Fibroblast of skin of abdomen (primary cell): ENCODE measurements at regions not wholly inside any gene's neighbourhood (a gene's known extent, or its start where the extent isn't known, plus 50 kb on each side); places are given as distances from the start of the nearest gene placed in this dataset.
"Not testable (repeated sequence)": the region's sequence is repeated elsewhere in the genome, so short reads cannot be mapped to it uniquely, and the experiment has no call there.

ENCODE experiments used
- DNase-seq: peaks from one replicate; pipeline ENCODE4 v3.0.0-alpha.2; 2013

DNA sequence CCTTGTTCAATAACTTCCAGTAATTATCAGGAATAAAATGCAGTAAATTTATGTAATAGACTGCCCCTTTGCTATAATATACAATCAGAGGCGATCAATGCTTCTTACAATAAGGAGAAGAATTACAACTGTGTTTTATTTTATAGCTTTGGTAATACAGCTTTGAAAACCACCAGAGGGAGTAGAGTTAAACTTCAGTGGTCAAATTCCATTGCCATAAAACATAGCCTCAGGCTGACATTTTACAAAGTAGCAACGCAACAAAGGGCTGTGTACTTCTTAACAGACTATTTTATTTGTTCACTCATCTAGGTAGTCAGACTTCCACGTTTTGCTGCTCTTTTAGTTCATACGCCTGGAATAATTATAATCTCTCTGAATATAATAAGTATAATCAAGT, 58.5 kb downstream of the TEX13C start:
- no peak for DNase-seq

DNA sequence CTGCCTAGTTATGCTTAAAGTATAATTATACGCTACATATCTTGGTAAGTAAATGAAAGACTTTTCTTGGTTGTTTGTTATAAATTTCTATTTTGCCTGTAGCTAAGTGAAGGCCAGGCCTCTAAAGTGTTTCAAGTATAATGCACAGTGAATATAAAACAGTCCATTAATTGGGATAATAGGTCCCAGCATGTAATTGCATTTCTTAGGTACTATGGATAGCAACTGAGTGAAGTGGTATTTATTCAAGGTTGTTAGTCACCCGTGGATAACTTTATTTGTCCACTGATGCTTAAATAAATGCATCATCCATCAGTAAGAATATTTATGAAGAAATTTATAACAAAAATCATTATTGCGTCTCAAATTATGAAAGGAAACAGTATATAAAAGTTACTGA, 59.1 kb downstream of the TEX13C start:
- DNase-seq, result no peak

DNA sequence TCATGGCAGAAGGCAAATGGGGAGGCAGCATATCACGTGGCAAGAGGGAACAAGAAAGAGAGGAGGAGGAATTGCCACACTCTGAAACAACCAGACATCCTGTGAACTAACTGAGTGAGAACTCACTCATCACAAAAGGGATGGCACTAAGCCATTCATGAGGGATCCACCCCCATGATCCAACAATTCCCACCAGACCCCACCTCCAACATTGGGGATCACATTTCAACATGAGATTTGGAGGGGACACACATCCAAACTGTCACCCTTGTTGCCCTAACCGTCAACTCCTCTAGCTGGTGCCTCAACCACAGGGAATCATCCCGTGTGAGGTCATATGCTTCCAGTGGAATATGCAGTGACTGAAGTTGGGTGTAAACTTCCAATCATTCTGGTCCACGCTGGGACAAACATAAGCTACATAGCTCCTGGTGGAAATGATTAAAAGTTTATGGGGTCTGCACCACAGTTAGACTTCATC, 62.5 kb downstream of the TEX13C start:
- DNase-seq, result no peak

DNA sequence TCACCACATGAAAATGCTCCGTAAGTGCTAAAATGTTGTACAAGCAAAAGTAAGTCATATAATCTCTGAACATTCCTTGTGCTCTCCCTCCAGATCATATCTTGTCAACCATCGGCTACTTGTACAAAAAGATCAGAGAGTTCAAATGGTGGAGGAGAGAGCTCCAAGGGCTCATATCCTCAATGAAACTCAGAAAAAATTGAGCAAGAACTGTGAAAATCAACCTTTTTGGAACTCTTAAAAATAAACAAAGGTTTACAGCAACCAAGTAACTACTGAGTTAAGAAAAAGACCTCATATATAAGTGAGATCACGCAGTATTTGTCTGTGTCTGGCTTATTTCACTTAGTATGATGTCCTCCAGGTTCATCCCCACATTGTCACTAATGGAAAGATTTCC, 63.2 kb downstream of the TEX13C start:
- DNase-seq, result no peak

DNA sequence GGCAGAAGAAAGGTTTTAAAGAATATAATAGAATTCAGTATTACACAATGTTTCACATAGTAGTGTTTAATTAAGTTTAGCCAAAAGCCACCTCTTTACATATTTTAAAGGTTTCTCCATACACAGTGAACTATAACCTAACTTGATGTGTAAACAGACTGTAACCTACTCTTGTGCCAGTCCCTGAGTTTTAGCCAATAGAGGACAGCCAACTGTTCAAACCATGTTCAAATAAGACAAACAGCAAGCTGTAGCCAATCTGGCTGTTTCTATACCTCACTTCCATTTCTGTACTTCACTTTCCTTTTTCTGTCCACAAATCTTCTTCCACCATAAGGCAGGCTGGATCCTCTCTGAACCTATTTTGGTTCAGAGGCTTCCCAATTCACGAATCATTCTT, 65.2 kb downstream of the TEX13C start:
- DNase-seq, result no peak

DNA sequence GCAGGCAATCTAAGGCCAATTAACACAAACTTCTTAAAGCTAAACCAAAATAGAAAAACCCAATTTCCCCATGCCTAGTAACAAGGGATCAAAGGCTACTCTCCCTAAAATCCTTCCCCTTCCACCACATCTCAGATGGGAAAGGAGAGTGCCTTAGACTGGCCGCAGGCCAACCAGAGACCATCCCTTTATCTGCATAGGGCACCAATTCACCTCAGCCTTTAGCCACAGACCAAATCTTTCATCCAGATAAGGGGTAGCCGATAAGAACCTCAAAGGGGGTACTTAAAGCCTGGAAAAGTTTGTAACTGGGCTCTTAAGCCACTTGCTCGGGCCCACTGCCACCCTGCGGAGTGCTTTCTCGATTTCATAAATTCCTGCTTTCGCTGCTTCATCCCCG, 68.3 kb downstream of the TEX13C start:
- DNase-seq, result no peak

DNA sequence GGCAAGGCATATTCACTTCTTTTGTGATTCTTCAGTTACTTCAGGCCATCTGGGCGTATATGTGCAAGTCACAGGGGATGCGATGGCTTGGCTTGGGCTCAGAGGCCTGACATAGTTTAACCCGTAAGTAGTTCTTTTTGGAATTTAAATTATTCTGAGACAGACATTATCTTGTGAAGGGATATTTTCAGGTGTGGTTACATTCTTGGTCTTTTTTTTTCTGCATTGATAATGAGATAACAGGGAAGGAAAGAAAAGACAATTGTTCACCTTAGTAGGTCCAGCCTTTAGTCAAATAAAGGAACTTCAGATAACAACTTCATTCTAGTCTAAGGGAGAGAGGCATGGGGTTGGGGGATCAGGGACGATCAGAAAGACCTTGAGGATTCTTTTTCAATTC, 74.8 kb downstream of the TEX13C start:
- DNase-seq, result no peak

DNA sequence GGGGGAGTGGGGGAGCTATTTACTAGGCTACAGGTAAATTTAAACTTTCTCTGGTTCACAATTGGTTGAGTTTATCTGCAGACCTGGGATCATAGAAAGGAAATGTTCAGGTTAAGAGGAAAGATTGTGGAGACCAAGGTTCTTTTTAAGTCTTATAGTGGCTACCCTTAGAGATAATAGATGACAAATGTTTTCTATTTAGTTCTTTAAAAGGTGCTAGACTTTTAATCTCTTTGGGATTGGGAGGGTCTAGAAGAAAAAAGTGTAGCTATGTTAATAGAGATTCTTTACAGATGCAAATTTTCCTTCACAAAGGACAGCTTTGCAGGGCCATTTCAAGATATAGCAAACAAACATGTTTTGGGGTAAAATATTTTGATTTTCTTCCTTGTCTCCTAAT, 76.0 kb downstream of the TEX13C start:
- no peak for DNase-seq

DNA sequence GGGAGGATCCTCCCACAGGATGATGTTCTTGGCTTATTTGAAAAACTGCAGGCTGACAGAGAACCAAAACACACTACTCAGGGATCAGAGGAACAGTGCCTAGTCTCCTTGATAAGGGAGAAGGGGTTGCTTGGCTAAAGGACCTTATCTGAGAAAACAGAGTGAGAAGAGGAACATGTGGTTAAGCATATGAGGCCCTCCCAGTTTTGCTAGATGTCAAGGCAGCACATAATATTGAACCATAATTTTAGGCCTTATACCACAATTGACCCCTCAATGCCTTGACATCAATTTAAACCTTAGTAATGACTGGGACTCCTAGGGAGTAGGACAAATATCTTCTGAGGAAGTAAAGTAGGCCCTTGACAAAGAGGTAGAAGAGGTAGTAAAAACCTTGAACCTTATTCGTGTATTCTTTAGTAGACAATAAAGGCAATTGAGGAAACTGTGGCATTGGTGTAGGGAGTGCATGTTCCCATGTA, 79.3 kb downstream of the TEX13C start:
- DNase-seq, result no peak

DNA sequence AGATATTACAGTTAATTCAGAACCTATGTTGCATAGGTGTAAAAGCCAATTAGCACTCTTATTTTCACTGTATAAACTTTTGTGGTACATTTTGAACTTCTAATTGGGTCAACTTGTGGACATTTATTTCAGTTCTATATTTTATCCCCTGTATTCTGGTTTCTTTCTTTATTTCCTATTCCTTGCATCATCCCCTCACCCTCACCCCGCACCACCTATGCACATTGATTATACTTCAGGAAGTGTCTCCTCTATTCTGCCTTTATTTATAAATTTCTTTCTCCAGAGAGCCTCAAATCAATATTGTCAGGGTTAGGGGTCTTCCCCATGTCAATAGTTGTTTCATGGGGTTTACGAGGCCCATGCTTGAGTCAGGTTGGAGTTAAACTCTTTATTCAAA, 83.1 kb downstream of the TEX13C start:
- DNase-seq, result no peak

DNA sequence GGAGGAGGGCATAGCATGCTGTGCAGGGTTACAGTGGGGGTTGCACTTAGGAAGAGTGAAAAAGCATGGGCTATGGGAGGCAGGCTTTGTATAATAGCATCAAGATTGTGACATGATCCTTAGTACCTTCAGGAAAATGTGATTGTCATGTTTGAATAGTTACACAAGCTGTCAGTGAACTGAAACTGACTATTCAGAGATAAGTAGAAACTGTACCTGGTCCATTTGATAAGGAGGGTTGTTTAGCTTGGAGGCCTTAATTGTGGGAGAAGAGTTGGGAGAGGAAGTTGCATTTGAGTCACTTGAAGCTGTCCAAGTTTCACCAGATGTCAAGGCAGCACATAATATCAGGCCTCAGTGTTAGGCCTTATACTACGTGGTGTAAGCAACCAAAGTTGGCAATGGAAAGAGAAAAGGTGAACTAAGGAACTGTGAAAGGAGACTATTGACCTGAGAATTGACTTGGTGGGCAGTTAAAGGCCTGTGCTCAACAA, 85.0 kb downstream of the TEX13C start:
- no peak for DNase-seq

DNA sequence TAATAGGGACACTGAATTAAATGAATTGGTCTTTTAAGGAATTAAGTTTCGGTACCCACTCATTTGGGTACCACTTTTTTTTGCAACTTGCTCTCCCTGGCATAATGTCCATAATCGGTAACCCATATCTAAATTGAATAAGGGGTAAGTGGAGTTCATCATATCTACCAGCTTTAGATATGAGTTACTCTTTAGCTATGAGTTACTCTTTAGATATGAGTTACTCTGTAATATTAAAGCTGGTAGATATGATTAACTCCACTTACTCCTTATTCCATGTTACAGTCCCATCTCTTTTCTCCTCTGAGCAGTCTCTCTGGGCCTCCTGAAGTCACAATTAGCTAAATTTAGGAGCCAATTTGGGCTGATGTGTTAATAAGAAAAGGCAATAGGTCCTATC, 85.7 kb downstream of the TEX13C start:
- DNase-seq, result no peak

DNA sequence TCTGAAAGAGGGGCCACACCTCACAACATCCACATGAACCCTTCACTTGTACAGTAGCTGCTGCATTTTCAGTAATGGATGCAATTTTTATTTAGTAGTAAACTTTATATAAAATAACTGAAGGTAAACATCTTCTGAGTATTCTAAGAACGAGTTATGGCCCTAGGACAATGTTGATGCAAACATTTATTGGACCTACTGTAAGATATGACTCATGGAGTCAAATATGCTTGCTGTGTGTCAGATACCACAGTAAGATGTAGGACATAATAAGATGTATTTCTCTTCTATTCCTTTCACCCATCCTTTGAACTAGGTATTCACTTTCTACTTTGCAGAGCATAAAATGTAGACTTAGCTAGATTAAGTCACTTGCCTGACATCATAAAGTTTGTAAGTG, 87.6 kb downstream of the TEX13C start:
- no peak for DNase-seq

DNA sequence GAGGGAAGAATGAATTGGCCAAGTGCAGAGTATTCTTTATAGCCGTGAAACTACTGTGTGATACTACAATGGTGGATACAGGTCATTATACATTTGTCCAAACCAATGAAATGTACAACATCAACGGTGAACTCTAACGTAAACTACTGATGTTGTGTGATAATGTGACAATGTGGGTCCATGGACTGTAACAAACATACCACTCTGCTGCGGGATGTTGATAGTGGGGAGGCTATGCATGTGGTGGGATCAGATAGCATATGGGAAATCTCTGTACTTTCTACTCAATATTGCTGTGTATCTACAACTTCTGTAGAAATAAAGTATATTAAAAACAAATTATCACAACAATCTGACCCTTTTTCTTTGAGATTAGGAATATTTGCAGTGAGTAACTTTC, 101.1 kb downstream of the TEX13C start:
- DNase-seq, result no peak

DNA sequence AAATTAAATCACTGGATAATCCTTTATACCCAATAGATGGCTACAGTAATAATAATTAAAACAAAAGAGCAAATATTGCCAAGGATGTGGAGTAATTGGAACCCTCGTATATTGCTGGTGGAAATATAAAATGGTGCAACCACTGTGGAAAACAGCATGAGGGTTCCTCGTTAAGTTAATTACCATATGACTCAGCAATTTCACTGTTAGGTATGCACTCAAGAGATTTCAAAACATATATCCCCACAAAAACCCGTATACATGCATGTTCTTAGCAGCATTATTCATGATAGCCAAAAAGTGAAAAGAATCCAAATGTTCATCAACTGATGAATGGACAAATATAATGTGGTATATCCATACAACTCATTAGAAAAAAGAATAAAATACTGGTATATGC, 103.3 kb downstream of the TEX13C start:
- DNase-seq, result no peak

DNA sequence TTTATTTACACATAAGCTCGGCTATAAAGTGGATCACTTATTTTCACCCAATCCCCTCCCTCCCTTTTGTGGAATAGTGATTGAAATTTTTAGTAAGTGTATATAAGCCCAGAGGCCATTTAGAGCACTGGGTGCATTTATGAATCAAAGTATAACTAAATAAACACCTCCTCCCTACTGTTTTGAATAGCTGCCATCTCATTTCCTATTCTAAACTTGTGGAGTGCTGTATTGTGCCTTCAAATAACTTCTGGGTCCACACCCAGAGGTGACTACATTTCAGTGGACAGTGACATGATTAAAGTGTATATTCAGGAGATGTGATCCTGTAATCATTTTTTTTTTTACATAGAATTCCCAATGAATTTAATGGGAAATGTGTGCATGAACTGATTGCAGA, 104.9 kb downstream of the TEX13C start:
- DNase-seq, result no peak

DNA sequence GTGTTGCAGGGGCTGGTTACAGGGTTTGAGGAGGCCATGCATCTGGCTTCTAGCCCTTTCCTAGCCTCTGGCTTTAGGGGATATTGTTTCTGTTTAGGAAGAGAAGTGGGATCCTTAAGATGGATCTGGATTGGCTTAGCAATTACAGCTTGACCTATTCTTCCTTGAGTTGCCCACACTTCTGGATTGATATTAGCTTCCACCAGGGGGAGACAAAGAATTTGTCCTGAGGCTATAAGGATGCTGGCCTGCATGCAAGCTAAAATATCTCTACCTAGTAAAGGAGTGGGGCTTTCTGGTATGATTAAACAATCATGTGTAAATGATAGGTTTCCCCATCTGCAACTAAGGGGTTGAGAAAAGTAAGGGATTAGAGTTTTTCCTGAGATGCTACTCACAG, 117.2 kb downstream of the TEX13C start:
- peak; percentile 10 for DNase-seq

DNA sequence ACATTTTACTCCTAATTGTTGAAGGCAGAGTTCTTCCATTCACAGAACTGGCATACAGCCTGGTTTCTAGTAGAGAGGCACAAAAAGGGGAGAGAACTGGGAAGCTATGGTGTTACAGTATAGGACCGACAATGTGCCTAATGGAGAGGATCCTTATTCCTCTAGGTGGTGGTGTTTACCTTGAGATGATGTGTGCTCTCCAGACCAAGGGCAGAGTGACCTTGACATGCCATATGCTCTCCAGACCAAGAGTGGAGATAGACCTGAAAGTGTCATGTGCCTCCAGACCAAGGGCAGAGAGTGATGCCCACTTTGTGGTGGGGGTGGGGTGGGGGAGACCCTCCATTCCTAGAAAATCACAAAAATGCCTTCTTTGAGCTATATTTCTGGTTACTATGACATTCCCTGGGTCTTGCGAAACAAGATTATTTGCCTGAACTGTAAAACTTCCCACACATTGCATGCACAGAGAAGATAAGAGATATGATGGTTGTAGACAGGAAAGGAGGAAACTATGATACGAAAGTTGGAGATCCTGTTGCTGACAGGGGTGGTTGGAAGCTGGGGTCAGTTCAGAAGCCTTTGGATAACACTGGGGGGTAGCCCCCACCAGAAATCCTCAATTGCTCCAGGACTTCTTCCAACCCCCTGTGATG, 119.7 kb downstream of the TEX13C start:
- no peak for DNase-seq

DNA sequence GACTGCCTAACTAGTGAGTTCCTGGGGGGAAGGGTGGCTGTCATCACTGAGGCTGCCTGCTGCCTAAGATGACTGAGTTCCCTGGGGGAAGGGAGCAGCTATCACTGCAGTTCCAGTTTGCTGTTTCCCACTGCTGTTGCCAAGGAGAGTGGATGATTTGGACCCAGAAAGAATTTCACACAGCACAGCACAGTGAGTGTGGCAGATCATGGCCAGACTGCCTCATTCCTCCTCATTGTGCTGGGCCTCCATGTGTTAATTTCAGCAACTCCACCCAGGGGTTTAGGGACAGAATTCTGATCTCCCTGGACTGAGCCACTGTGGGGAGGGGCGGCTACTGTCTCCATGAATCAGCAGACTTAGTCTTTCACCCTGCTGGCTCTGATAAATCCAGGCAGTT, 125.0 kb downstream of the TEX13C start:
- DNase-seq, result peak; percentile 47

DNA sequence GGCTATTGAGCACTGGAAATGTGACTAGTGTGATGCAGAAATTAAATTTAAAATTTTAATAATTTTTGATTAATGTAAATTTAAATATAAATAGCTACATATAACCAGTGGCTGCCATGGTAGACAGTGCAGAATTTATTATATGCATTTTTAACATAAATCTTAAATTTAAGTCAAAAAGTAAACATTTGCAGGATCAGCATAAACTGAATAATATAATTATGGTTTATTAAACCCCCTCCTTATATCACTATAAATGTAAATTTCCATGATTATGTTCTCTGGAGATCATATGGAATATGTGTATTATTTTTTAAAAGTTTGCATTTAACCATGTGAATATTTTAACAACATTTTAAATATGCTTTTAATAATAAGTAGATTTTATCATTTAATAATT, 155.8 kb downstream of the TEX13C start:
- DNase-seq, result no peak

DNA sequence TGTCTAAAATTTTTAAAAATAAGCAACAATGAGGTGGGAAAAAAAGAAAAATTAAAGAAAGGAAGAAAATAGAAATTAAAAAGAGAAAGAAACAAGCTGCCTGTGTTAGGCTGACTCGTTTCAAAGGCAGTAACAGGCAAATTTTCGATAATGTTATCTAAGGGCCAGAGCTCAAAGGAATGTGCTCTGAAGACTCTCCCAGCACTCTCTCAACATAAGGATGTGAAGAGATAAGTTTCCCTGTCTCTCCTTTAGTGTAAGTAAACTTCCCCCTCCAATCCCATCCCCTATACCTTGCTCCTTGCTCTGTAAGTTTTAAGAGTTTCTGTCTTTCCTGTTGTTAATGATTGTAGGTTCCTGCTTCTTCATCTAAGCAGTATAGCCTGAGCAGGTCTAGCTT, 172.8 kb downstream of the TEX13C start:
- DNase-seq, result no peak

DNA sequence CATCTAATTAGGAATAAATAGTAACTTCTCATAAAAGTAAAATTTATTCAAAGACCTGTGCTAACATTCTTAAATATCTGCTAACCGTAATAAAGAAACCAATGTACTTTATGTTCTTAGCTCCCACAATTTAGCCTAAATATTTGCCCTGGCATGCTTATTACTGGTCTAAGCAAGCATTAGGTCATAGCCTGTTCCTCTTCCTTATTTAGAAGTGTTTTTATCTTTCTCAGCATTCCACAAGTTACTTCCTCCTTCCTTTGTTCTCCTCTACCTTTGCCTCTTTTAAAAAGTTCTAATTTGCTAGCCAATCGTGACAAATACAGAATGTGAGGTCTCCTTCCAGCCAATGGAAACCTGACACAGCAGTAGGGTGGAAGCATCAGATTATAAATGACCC, 173.3 kb downstream of the TEX13C start:
- not testable (repeated sequence) for DNase-seq

DNA sequence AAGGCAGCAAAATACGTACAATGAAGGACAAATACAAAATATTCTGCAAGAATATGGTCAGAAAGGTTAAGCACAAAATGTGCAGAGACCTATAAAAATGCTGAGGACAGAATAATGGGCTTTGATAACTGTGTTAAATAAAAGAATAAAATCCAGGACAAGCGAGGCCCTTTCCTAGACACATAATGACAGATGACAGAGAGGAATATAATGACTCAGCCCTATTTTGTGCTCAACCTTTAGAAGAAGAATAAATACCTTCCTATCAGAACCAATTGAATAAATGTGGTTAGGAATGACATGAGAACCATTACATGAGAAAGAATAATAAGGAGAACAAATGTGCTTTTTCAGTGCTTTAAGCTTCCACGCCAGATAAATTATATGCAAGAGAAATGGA, 178.0 kb downstream of the TEX13C start:
- DNase-seq, result no peak

DNA sequence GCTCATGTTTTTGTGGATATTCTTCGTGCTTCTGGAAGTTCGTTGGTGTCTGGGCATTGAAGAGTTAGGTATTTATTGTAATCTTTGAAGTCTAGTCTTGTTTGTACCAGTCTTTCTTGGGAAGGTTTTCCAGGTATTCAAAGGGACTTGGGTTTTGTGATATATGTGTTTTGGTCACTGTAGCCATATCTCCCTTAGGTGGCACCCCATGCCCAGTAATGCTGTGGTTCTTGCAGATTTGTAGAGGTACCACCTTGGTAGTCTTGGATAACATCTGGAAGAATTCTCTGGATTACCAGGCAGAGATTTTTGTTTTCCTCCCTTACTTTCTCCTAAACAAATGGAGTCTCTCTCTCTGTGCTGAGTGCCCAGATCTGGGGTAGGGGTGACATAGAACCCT, 184.1 kb downstream of the TEX13C start:
- no peak for DNase-seq

DNA sequence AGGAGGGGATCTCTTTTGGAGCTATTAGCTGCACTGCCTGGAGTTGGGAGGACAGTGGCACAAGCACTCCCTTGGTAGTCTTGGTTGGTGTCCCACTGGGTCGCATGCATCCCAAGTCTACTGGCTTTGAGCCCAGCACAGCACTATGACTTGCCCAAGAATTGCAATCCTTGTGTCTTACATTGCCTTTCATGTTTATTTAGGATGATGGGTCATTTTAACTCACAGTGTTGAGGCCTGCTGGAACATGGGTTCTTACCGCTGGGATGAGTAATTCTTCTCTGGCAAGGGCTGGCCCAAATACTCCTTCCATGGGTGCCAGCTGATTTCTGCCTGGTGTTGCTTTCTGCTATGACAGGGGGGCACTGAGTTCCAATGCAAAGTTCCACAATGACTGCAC, 185.5 kb downstream of the TEX13C start:
- DNase-seq, result no peak
